NCI-H2171 treated with DMSO at 0.1 percent for 48 hours (cell line): ENCODE measurements at regions not wholly inside any gene's neighbourhood (a gene's known extent, or its start where the extent isn't known, plus 50 kb on each side); places are given as distances from the start of the nearest gene placed in this dataset.

Experiments
- DNase-seq: peaks from one replicate; lab custom pipeline; 2025; lab: John Stamatoyannopoulos, UW

DNA sequence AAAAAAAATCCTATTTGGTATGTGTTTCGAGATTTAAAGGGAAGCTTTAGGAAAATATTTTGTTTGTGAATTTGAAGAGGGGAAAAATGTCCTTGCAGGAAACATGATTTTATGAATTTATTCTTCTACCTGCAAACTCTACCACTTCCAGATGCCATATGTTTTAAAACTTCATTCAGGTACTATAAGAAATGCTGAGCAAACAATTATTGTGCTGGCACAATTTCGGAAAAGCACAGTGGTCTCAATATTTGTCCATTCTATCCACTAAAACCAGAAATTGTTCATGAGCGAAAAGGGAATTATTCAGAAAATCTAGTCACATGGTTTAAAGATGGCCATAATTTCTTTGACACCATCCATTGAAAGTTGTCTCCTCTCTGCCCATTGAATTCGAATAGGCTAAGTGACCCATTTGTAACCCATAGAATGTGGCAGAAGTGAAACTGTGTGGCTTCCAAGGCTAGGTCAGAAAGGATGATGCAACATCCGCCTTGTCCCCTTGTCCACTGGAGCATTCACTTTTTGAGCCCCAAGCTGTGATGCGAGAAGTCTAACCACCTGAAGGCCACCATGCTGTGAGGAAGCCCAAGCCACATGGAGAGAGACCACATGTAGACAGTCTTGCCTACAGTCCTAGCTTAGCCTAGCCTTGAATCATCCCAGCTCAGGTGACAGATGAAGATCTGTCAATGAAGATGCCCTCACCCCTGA is 189.8 kb upstream of the PRKCQ start:
- no peak for DNase-seq

DNA sequence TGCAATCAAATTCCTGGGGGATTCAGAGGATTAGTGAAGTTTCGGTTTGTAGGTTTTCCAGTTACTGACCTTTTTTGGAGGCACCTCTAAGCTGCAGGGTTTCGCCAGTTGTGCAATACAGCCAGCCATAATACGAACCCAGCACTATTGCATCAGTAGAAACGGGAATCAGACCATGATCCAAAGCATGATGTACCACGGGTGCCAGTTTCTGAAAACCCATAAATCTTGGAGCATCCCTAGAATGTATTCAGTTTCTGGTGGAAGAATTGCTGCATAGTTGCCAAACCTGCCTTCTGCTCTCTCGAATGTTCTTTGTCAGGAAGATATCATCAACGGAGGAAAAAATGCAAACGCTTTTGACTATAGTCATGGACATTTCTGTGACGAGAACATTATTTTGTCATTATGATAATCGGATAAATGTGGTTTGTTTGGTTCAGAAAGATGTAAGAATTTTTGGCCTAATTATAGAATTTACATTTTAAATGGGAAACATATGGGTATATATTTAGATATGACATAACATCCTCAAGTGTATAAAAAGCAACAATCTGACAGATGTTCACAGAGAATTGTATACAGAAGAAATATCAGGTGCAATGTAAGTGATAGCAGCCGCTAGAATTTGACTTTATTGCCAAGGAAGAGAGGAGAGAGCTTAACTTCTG is 186.2 kb upstream of the PRKCQ start:
- no peak for DNase-seq

DNA sequence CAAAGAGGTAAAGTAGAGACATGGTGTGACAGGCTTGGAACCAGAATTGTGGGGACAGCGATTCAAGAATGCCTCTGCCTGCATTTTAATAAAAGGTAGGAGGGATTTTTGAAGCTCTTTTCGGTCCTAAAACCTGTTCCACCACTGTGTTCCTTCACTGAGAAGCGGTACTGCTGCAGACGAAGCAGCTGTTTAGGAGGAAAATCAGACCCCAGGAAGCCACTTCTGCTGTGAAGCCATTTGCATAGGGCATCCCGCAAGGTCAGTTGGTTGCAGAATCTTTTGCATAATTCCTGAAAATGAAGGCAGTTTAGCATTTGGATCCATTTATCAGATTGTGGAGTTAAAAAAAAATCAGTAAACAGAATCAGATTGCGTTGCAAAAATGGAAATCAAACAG is 183.3 kb upstream of the PRKCQ start:
- DNase-seq: no peak

DNA sequence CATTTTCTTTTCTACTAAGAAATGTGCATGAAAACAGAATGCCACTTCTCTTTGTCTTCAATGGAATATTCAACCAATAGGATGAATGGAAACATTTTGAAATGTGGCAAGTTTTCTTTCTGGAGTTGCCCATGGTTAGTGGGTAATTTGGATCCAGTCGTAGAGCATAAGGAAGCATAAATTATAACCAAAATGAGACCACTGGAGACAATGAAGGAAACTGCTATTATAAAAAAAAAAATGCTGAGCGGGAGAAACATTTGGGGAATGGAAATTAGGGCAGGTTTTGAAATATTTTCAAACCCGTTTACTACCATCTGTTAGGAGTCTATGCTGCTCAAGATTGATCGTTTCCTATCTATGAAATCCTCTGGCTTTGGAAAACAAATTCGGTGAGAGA is 182.9 kb upstream of the PRKCQ start:
- no peak for DNase-seq

DNA sequence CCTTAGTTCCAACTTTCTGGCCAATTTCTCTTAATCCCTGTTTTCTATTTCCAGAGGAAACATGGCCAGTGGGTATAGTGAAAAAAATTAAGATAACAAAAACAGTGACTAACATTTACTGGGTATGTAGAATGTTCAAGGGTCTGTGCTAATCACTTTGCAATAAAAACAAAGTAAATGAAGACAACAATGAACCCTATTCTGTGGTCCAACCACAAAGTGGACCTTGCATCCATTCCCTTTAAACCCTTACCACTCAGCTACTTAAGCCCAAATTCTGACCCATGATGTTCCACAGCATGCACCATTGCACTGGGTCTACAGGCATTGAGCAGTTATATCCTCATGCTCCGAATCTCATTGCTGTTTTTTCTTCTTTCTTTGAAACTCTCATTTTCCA is 179.9 kb upstream of the PRKCQ start:
- no peak for DNase-seq

DNA sequence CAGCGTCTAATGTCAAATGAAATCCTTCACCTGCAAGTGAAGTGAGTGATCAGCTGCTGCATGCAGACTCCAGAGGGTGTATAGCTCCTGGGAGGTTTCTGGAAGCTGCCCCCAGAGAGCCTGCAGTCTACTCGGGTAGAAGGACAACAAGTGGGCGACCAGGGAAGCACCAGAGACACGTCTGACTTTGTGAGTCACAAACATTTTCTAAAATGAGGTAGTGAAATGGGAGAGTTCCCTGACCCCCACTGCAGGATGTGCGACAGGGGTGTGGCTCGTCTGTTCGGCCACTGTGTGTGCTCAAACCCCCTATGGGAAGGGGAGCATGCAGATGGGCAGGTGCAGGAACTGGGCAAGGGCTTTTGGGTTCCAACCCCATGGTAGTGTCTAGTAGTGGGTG is 177.1 kb upstream of the PRKCQ start:
- DNase-seq: no peak

DNA sequence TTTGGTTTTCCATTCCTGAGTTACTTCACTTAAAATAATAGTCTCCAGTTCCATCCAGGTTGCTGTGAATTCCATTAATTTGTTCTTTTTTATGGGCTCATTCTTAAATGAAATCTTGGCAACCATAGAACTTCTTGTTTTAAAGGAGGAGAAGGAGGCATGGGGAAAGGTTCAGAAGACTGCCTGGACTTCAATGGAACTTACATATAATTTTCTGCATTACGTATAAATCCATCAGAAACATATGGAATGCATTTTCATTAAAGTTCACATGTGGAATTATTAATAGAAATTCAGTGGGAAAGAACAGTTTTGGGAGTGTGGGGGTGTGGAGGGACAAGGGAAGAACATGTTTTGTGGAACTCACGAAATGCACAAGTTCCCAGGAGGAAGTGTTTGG is 176.6 kb upstream of the PRKCQ start:
- DNase-seq: no peak

DNA sequence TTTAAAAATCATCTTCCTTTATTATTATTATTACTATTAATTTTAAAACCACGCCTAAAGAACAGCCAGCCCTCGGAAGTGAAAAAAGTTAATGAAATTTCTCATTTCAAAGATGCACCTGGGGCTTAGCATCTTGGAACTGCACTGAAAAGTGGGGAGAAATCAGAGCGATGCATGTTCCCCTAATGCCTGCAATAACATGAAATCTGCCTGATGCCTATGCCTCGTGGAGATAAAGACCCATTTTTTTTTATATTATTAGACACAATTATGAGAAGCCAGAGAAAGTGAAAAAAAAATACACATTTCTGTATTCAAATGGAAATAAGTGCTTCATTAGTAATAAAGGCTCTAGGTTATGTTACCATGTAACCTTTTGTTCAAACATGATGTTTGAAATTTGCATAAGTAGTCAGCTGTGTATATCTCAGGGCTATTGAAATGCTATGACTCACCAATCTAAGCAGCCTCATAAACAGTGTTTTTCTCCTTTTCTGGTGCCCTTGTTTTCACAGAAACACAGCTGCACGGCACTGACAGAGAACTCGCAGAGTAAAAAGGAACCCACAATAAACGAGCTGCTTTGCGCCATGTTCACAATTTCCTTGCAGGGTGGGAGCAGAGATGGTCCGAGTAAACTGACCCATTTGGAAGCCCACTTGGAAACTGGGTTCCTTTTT is 175.8 kb upstream of the PRKCQ start:
- no peak for DNase-seq

DNA sequence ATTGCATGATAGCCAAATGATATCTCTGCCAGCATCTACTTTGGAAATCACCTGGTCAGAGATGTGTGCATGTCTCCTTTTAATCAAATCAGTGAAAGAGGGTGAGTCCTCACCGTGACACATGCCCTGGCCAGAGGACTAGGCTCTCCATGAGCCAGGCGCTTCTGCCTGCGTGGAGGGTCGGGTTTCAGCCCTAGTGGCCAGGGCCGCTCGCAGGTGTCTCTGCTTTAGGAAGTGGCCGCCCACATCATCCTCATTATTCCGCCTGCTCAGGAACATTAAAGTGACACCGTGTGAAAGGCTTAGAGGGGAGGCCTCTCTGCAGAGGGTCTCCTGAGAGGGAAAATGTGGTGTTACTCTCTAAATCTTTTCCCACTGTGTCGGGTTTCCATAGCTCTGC is 173.6 kb upstream of the PRKCQ start:
- DNase-seq: no peak

DNA sequence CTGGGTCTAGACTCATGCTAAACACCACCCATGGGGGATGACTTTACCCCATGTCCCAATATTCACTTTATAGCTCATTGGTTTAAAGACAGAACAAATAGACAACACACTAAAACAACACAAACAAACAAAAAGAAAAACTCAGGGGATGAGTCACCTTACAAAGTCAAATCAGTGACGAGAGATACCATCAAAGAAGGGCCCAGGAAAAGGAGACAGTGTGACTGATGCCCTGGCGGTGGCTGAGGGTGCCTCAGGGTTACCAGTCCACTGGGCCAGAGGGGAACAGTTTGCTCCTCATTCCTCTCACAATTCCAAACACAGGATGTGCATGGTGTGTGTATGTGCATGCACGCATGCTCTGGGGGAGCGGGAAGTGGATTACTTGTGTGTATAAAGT is 171.3 kb upstream of the PRKCQ start:
- DNase-seq: no peak

DNA sequence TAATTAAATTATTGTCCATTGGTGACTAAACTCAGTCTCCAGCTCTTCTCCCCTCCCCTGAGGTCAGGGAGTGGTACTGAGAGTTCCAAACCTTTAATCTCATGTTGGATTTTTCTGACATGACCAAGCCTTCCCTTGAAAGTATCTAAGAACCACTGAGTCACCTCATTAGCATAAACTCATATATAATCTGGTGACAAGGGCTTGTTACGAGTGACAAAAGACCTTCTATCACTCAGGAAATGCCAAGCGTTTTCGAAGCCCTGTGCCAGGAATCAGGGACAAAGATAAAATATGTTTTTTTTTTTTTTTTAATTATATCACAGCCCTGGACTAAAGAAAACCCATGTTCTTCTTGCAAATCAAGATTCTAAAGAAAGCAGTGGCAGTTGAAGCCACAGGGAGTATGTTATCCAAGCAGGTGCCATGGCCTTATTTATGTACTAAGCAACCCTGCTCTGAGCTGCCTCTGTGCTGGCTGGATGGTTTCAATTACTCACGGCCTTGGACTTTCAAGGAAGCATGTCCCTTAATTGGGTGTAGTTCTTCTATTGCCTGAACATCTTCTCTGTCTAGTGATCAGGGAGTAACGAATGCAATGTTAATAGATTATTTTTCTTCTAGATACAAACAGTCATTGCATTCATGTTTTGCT is 169.0 kb upstream of the PRKCQ start:
- DNase-seq: no peak

DNA sequence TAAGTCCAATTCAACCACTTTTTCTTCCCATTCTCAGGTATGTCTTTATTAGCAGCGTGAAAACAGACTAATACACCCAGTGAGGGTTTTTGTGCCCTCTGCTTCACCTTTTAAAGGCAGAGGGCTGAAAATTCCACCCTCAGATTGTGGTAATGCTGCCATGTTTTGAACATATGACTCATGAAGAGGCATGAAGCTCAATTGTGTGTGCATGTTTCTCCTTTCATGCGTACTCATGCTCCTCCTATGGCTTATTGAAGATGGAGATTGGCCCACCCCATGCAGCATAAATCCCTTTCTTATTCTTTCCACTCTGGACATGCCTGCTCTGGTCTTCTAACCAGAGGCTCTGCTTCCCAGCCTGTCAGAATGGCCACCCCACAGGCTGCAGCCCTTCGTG is 168.0 kb upstream of the PRKCQ start:
- DNase-seq: no peak

DNA sequence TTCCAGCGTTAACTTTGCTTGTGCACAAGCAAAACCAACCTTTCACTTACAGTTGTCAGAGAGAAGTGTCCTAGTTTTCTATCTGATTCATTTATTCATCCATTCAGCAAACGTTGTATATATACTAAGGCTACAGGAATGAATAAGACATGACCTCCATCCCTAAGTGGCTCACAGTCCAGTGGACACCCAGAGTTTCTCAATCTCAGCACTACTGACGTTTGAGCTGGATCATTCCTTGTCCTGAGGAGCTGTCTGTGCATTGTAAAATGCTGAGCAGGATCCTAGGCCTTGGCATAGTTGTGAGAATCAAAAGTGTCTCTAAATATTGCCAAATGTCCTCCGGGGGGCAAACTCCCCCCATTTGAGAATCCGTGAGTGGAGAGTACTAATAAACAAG is 166.7 kb upstream of the PRKCQ start:
- no peak for DNase-seq

DNA sequence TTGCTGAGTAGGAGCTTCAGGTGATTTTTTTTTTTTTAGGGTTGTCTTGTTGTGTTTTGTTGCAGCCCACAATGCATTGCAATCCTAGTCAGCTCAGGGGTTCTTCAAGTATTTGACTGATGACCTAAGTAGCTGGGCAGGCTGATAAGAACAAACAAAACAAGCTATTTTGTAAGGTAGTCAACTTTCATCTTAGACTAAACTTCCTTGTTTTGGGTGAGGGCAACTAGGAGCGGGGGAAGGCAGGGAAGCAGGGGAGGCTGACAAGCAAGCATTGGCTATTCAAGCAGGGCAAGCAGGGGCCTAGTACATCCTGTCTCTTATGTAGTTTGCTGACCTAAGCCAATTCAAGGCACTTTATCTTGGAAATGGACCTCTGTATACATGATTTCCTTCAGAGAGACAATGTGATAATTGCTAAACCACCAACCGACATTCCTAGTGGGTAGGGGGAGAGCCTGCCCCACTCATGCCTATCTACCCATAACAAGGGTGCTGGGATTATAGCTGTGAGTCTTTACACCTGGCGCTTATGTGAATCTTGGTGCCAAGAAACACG is 163.3 kb upstream of the PRKCQ start:
- DNase-seq: no peak

DNA sequence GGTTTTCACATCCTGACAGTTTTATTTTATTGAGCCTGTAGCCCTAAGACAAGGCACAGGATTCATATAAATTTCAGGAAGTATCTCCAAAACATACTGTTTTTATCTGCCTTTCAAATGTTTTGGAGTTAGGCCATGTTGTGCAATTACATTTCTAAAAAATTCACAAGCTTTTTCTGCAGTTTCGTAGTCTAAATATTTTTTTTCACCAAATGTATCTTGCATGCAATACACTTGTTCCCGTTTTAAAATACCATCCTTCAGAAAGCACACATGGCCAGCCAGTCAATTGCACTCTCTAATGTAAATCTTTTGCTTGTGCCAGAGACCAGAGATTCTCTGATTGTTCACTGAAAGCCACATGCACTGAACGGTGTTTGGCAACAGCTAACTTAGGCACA is 161.5 kb upstream of the PRKCQ start:
- no peak for DNase-seq

DNA sequence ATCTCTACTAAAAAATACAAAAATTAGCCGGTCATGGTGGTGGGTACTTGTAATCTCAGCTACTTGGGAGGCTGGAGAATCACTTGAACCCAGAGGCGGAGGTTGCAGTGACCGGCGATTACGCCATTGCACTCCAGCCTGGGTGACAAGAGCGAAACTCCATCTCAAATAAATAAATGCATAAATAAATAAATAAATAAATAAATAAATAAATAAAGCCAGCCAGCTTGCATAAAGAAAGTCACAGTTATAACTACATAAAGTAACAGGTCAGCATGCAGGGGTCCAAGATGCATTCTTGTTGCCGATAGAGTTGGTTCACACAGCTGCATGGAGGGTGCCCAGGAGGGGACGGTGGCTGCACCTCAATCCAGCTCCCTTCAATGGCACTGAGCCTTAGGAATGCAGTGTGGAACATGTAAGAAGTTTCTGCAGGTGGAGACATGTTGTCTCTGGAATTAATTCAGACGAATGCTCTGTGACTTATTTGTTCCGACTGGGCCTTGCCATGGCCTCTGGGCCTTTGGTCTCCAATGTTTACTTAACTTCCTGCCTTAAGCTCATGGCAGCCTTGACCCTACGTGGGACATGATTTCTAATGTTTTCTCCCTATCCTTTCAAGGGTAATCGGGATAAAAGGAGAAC is 159.6 kb upstream of the PRKCQ start:
- no peak for DNase-seq

DNA sequence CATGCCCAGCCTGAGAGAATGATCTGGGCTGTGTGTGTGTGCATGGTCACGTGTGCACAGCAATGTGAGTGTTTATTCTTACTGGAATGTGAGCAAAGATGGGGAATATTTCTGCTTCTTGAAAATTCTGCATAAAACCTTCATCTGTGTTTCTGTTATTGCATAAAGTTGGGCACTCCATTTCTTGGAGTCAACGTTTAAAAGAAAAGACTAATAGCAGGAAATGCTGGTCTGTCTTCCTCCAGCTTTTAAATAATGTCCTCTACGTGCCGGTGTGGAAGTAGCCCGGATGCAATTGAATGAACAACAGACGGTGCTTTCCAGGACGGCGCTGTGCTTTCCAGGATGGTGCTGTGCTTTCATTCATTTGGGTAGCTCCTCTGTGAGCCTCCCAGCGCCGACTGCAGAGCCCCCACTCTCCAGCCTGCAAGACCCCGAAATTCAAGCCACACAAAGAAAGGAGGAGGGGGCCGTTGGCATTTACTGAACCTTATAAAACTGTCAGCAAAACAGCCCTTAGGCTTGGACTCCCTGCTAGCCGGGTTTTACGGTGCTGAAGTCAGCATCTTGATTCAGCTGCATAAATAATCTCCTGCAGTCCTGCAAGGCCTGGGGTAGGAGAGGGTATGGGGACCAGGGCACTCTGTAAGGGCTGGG is 158.2 kb upstream of the PRKCQ start:
- DNase-seq: no peak

DNA sequence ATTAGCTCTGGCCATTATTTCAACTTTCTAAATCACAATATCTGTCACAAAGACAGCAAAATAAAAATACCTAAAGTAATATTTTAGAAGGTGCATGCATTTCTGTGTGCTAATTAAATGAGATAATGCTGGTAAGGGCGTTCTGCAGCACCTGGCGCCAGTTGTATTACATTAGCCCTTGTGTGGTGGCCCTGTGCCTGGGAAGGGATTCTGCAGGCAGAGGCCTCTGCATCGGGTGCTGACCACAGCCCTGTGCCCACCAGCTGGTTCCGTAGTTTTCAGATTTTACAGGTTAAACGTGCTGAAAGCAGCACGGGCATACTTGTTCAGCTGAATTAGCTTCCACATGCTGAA is 157.7 kb upstream of the PRKCQ start:
- DNase-seq: no peak

DNA sequence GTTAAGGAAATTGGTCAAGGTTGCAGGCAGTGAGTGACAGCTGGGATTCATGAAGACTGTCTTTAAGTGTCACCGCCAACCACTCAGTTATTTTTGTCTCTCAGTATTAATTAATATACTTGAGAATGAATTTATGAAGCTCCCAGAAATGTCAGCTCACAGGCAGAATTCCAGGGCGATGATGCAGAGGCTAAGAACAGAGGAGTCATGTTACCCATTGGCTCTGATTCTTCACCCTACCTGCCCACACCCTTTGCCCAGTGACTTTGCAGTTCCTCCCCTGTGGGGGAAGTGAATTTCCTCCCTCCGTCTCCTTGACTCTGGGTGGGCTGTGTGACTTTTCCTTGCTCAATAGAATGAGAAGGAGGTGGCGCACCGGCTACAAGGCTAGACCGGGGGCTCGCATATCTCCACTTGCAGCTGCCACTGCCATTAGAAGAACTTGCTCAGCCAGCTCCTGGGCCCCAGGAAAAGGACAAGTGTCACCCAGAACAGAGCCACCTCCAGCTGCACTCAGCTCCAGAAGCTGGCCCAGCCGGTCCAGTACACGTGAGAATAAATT is 157.1 kb upstream of the PRKCQ start:
- DNase-seq: no peak

DNA sequence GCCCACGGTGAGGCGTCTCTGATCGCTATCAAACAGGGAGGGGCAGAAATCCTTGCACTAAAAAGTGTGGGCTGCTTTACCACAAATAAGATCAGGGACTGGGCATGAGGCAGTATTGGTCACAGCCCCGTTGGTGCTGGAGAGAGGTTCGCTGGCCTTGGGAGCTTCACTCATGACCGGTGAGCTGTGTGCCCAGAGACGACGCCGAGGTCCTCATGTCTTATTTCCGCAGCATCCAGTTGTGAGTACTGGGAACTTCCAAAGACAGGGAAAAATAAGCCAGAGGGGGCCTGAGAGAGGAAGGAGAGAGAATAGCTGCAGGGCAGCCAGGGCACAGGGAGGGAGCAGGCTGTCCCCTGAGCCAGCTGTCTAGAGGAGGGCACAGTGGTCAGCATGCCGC is 154.2 kb upstream of the PRKCQ start:
- no peak for DNase-seq

DNA sequence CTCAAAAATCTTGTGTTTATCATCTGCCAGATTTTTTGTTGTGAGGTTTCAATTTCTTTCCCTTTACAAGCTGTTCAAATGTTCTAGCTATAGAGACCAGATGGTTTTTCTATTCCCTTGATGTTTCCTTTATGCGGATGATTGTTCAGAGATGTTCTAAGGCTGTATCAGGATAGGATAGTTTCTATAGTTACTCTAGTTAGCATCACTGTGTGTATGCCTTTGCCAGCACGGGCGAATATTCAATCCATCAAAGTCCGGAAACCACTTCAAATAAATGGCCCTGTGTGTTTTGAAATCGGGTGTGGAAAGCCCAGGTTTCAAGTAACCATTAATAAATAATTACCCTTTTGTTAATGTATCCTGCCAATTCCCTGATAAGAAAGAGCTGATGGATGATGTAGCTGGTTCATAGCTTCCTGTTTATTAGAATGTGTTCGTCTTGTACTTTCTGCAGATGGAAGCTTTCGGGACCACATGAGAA is 149.8 kb upstream of the PRKCQ start:
- no peak for DNase-seq
